ENCODE measurements at regions not wholly inside any gene's neighbourhood (a gene's known extent, or its start where the extent isn't known, plus 50 kb on each side); places are given as distances from the start of the nearest gene placed in this dataset.

DNA sequence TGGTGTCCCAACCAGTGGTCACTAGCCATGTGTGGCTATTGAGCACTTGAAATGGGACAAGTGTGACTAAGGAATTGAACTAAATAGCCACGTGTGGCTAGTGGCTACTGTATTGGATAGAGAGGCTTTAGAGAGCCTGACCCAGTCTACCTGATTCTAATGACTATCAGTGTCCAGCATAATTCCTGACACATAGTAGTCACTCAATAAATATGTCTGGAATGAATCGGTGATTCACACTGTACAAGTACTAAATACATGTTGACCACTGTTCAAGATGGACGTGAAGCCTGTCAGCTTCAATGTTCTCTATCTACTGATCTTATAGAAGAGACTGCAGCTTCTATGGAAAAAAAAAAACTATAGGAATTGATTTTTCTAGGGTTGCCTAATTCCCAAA, 57.7 kb upstream of the MAST4 start:
- Histone ChIP-seq H3F3A (ENCODE audit: low read depth) (no peaks in the 10 kb centered on the region), H3K9me3 (ENCODE audit: insufficient read depth, low read depth, low read length) (no peaks in the 10 kb centered on the region), H3K27me3 (ENCODE audit: insufficient read depth, low read length, poor library complexity, severe bottlenecking) (no peaks in the 10 kb centered on the region), H3K9ac (ENCODE audit: low read depth, low read length, poor library complexity, severe bottlenecking) (no peak overlapping the region), H3K79me2 (ENCODE audit: insufficient read depth, low read length) (no peaks in the 10 kb centered on the region), H3K4me2 (ENCODE audit: low read depth, low read length, poor library complexity, severe bottlenecking) (no peak overlapping the region), H3K4me3 (ENCODE audit: low read length, poor library complexity, severe bottlenecking) (no peak overlapping the region), H4K20me1 (ENCODE audit: insufficient read depth, low read length, poor library complexity, severe bottlenecking) (no peaks in the 10 kb centered on the region), H3K36me3 (ENCODE audit: insufficient read depth, low read length) (no peaks in the 10 kb centered on the region), H2AFZ (ENCODE audit: low read length) (no peak overlapping the region), H3K9me2 (replicated peaks; ENCODE audit: low read depth, low read length) (no peaks in the 10 kb centered on the region), H3K4me1 (ENCODE audit: insufficient read depth, low read length, poor library complexity, severe bottlenecking) (no peaks in the 10 kb centered on the region)
- TF ChIP-seq CTCF (conservative IDR thresholded peaks at IDR 0.05; ENCODE audit: low read length), result no peak
- TF ChIP-seq EZH2phosphoT487 (IDR thresholded peaks at IDR 0.05; ENCODE audit: borderline replicate concordance), result no peak

- no peak for TF ChIP-seq CTCF (conservative IDR thresholded peaks at IDR 0.05; ENCODE audit: low read length)
- TF ChIP-seq EZH2phosphoT487 (IDR thresholded peaks at IDR 0.05; ENCODE audit: borderline replicate concordance), result no peak
- Histone ChIP-seq H3F3A (ENCODE audit: low read depth) (no peaks in the 10 kb centered on the region), H3K9ac (ENCODE audit: low read depth, low read length, poor library complexity, severe bottlenecking) (no peak overlapping the region), H2AFZ (ENCODE audit: low read length) (no peak overlapping the region), H3K79me2 (ENCODE audit: insufficient read depth, low read length) (no peaks in the 10 kb centered on the region), H3K4me3 (ENCODE audit: low read length, poor library complexity, severe bottlenecking) (no peak overlapping the region), H3K27me3 (ENCODE audit: insufficient read depth, low read length, poor library complexity, severe bottlenecking) (no peaks in the 10 kb centered on the region), H3K4me2 (ENCODE audit: low read depth, low read length, poor library complexity, severe bottlenecking) (no peak overlapping the region), H3K36me3 (ENCODE audit: insufficient read depth, low read length) (no peaks in the 10 kb centered on the region), H3K9me2 (replicated peaks; ENCODE audit: low read depth, low read length) (no peaks in the 10 kb centered on the region), H3K9me3 (ENCODE audit: insufficient read depth, low read depth, low read length) (no peaks in the 10 kb centered on the region), H3K4me1 (ENCODE audit: insufficient read depth, low read length, poor library complexity, severe bottlenecking) (no peaks in the 10 kb centered on the region), H4K20me1 (ENCODE audit: insufficient read depth, low read length, poor library complexity, severe bottlenecking) (no peaks in the 10 kb centered on the region)
Measured at GRCh38 chr5:66540078-66540477, 56.1 kb upstream of the MAST4 start.

GRCh38 chr5:66542711-66543110, 53.5 kb upstream of the MAST4 start:
- Histone ChIP-seq H3K27me3 (ENCODE audit: insufficient read depth, low read length, poor library complexity, severe bottlenecking) (no peaks in the 10 kb centered on the region), H3F3A (ENCODE audit: low read depth) (no peaks in the 10 kb centered on the region), H2AFZ (ENCODE audit: low read length) (no peak overlapping the region), H3K79me2 (ENCODE audit: insufficient read depth, low read length) (no peaks in the 10 kb centered on the region), H3K4me2 (ENCODE audit: low read depth, low read length, poor library complexity, severe bottlenecking) (no peak overlapping the region), H3K9me2 (replicated peaks; ENCODE audit: low read depth, low read length) (no peaks in the 10 kb centered on the region), H3K36me3 (ENCODE audit: insufficient read depth, low read length) (no peaks in the 10 kb centered on the region), H3K4me1 (ENCODE audit: insufficient read depth, low read length, poor library complexity, severe bottlenecking) (no peaks in the 10 kb centered on the region), H3K9me3 (ENCODE audit: insufficient read depth, low read depth, low read length) (no peaks in the 10 kb centered on the region; the same call in 1 of the 2 replicates), H4K20me1 (ENCODE audit: insufficient read depth, low read length, poor library complexity, severe bottlenecking) (no peaks in the 10 kb centered on the region), H3K9ac (ENCODE audit: low read depth, low read length, poor library complexity, severe bottlenecking) (no peak overlapping the region), H3K4me3 (ENCODE audit: low read length, poor library complexity, severe bottlenecking) (no peak overlapping the region)
- no peak for TF ChIP-seq CTCF (conservative IDR thresholded peaks at IDR 0.05; ENCODE audit: low read length)
